ENCODE measurements at regions not wholly inside any gene's neighbourhood (a gene's known extent, or its start where the extent isn't known, plus 50 kb on each side); places are given as distances from the start of the nearest gene placed in this dataset.
"Not testable (repeated sequence)": the region's sequence is repeated elsewhere in the genome, so short reads cannot be mapped to it uniquely, and the experiment has no call there.

DNA sequence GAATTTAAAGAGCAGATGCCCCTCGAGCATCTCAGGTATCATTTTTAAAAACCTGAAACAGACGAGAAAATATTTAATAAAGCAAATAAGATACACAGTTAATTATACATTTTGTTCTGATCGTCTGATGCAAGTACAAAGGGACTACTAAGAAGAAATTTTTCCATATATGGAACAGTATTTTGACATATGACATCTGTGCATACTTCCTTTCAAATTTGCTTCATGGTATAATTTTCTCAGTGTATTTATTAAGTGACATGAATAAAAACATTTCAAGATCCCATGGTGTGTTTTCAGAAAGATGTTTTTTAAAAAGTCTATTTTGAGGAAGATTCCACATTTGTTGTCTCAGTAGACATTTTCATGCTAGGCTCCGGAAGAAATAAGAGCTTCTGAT lies 208.1 kb downstream of the VGLL3 start:
- no peak overlapping the region for H3K4me3 ChIP-seq (ENCODE audit: low read depth, low read length)
- no peaks in the 10 kb centered on the region for H3K9me3 ChIP-seq (ENCODE audit: control insufficient read depth, insufficient read depth, low read length)
- no peak overlapping the region for H3K27ac ChIP-seq (ENCODE audit: low read depth, low read length)
- DNase-seq (ENCODE audit: low read depth in 4 of 6, low spot score in 6 of 6): no peak
- no peaks in the 10 kb centered on the region for H3K36me3 ChIP-seq (ENCODE audit: control insufficient read depth, insufficient read depth, low read length)
- no peaks in the 10 kb centered on the region for H3K4me1 ChIP-seq (ENCODE audit: control insufficient read depth, insufficient read depth, low read length)
- WGBS (ENCODE audit: insufficient coverage): no CpG with 5 or more reads among the region's 4 CpGs
- no peaks in the 10 kb centered on the region for H3K27me3 ChIP-seq (ENCODE audit: control insufficient read depth, insufficient read depth, low read length)

- no peak overlapping the region for H3K27ac ChIP-seq (ENCODE audit: low read depth, low read length)
- no peak for DNase-seq (ENCODE audit: low read depth in 4 of 6, low spot score in 6 of 6)
- H3K4me1 ChIP-seq (ENCODE audit: control insufficient read depth, insufficient read depth, low read length): no peaks in the 10 kb centered on the region
- no peaks in the 10 kb centered on the region for H3K27me3 ChIP-seq (ENCODE audit: control insufficient read depth, insufficient read depth, low read length)
- WGBS (ENCODE audit: insufficient coverage): 80% methylated on average over 1 of the region's 2 CpGs
- H3K4me3 ChIP-seq (ENCODE audit: low read depth, low read length): no peak overlapping the region
- H3K36me3 ChIP-seq (ENCODE audit: control insufficient read depth, insufficient read depth, low read length): no peaks in the 10 kb centered on the region
- no peaks in the 10 kb centered on the region for H3K9me3 ChIP-seq (ENCODE audit: control insufficient read depth, insufficient read depth, low read length)
Measured at GRCh38 chr3:86782286-86782685, 208.7 kb downstream of the VGLL3 start.

DNA sequence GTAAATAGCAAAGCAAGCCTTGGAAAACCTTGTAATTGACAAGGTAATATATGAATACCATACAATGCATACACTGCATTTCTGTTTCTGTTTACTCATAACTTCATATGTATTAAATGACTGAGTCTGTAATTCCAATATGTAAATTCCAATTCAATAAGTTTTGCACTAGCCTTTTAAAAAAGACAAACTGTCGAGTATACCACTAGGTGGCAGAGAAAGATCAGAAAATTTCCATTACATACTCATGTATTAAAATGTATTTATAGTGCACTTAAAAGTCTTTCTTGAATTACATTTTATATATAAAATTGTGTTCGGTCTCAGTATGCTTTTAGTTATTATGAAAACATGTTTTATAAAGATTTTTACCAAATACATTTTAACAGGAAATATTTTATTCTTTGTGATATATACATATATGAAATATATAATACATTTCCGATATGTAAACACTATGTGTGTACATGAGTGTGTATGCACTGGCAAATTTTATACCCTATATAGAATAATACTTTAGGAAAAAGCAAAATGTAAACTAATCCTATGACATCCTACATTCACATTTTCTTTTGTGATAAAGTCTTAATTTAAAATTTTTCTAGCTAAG lies 216.8 kb downstream of the VGLL3 start:
- DNase-seq (ENCODE audit: low read depth in 4 of 6, low spot score in 6 of 6): peak in 5 of 6 donors; percentile 13 to 87 (median 29)
- Histone ChIP-seq H3K27me3 (ENCODE audit: control insufficient read depth, insufficient read depth, low read length) (no peaks in the 10 kb centered on the region), H3K27ac (ENCODE audit: low read depth, low read length) (no peak overlapping the region), H3K9me3 (ENCODE audit: control insufficient read depth, insufficient read depth, low read length) (no peaks in the 10 kb centered on the region), H3K36me3 (ENCODE audit: control insufficient read depth, insufficient read depth, low read length) (no peaks in the 10 kb centered on the region), H3K4me1 (ENCODE audit: control insufficient read depth, insufficient read depth, low read length) (no peaks in the 10 kb centered on the region), H3K4me3 (ENCODE audit: low read depth, low read length) (no peak overlapping the region)
- no CpG with 5 or more reads among the region's 3 CpGs for WGBS (ENCODE audit: insufficient coverage)

DNA sequence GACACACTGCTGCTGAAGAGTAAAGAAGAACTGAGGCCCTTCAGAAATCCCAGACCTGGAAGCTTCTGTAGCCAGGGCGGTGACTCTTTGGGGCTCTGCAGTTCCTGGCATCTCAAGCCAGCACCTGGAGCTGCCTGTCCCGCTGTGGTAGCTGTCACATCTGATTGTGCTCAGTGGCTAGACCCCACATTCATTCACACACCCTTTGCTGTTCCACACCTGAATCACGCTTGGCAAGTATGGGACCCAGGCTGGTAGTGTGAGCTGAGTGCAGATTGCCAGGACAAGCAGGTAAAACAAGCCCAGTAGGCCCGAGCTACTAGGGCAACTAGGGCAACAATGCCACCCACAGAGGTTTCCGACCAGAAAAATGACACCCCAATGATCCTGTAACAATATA lies 218.2 kb downstream of the VGLL3 start:
- no peak for DNase-seq (ENCODE audit: low read depth in 4 of 6, low spot score in 6 of 6)
- no peaks in the 10 kb centered on the region for H3K4me1 ChIP-seq (ENCODE audit: control insufficient read depth, insufficient read depth, low read length)
- no peak overlapping the region for H3K27ac ChIP-seq (ENCODE audit: low read depth, low read length)
- no peak overlapping the region for H3K4me3 ChIP-seq (ENCODE audit: low read depth, low read length)
- no peaks in the 10 kb centered on the region for H3K36me3 ChIP-seq (ENCODE audit: control insufficient read depth, insufficient read depth, low read length)
- no peaks in the 10 kb centered on the region for H3K27me3 ChIP-seq (ENCODE audit: control insufficient read depth, insufficient read depth, low read length)
- 100% methylated on average over 2 of the region's 5 CpGs for WGBS (ENCODE audit: insufficient coverage)
- no peaks in the 10 kb centered on the region for H3K9me3 ChIP-seq (ENCODE audit: control insufficient read depth, insufficient read depth, low read length)

DNA sequence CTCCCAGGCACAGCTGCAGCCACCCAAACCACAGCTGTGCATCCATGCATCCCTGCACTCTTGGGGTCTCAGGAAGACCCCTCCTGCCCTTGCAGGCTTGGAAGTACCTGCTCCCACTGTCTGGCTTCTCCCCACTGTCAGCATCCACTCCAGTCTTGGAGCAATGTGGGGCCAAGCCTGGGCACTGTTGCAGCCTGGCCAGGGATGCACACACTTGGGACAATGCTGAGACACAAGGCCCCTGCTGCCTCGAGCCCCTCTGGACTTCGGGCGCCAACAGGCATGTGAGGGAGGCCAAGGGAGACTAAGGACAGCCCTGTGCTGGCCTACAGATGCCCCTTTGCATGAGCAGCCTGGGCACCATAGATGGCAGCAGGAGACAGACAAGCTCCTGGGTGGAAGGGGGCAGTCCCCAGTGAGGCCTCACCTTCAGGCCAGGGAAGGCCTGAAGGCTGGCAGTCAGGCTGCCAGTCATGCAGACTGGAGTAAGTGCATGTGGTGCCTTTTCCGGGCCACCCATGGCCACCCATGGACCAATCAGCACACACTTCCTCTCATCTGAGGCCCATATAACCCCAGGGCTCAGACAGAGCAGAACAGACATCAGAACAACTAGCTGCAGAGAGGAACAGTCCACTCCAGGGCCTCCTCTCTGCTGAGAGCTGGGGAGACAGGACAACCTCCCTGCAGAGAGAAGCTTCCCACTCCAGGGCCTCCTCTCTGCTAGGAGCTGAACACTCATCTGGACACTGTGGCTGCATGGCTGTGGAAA lies 219.0 kb downstream of the VGLL3 start:
- no peak overlapping the region for H3K4me3 ChIP-seq (ENCODE audit: low read depth, low read length)
- H3K9me3 ChIP-seq (ENCODE audit: control insufficient read depth, insufficient read depth, low read length): no peaks in the 10 kb centered on the region
- no peak for DNase-seq (ENCODE audit: low read depth in 4 of 6, low spot score in 6 of 6)
- no peaks in the 10 kb centered on the region for H3K36me3 ChIP-seq (ENCODE audit: control insufficient read depth, insufficient read depth, low read length)
- H3K27me3 ChIP-seq (ENCODE audit: control insufficient read depth, insufficient read depth, low read length): no peaks in the 10 kb centered on the region
- H3K27ac ChIP-seq (ENCODE audit: low read depth, low read length): no peak overlapping the region
- 96% methylated on average over 4 of the region's 4 CpGs for WGBS (ENCODE audit: insufficient coverage)
- no peaks in the 10 kb centered on the region for H3K4me1 ChIP-seq (ENCODE audit: control insufficient read depth, insufficient read depth, low read length)

GRCh38 chr3:86766331-86766730 lies 224.6 kb downstream of the VGLL3 start:
- Histone ChIP-seq H3K4me1 (ENCODE audit: control insufficient read depth, insufficient read depth, low read length) (no peaks in the 10 kb centered on the region), H3K27ac (ENCODE audit: low read depth, low read length) (no peak overlapping the region)
- WGBS (ENCODE audit: insufficient coverage): no CpG with 5 or more reads among the region's 2 CpGs

DNA sequence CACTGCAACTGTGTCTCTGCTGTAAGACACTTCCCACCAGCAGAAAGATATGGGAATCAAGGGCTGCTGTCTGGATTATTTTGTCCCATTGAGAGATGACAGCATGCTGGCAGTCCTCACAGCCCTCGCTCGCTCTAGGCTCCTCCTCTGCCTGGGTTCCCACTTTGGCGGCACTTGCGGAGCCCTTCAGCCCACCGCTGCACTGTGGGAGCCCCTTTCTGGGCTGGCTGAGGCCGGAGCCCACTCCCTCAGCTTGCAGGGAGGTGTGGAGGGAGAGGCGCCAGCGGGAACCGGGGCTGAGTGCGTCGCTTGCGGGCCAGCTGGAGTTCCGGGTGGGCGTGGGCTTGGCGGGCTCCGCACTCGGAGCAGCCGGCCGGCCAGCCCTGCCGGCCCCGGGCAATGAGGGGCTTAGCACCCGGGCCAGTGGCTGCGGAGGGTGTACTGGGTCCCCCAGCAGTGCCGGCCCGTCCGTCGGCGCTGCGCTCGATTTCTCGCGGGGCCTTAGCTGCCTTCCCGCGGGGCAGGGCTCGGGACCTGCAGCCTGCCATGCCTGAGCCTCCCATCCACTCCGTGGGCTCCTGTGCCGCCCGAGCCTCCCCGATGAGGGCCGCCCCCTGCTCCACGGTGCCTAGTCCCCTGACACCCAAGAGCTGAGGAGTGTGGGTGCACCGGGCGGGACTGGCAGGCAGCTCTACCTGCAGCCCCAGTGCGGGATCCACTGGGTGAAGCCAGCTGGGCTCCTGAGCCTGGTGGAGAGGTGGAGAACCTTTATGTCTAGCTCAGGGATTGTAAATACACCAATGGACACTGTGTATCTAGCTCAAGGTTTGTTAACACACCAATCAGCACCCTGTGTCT lies 233.4 kb downstream of the VGLL3 start:
- DNase-seq (ENCODE audit: low read depth in 4 of 6, low spot score in 6 of 6); H3K27me3 ChIP-seq (ENCODE audit: control insufficient read depth, insufficient read depth, low read length); H3K9me3 ChIP-seq (ENCODE audit: control insufficient read depth, insufficient read depth, low read length); H3K4me3 ChIP-seq (ENCODE audit: low read depth, low read length); H3K27ac ChIP-seq (ENCODE audit: low read depth, low read length); H3K36me3 ChIP-seq (ENCODE audit: control insufficient read depth, insufficient read depth, low read length); H3K4me1 ChIP-seq (ENCODE audit: control insufficient read depth, insufficient read depth, low read length): not testable (repeated sequence)
- WGBS (ENCODE audit: insufficient coverage): 97% methylated on average over 44 of the region's 44 CpGs

More at GRCh38 chr3:86766331-86766730, 224.6 kb downstream of the VGLL3 start:
- H3K9me3 ChIP-seq (ENCODE audit: control insufficient read depth, insufficient read depth, low read length): no peaks in the 10 kb centered on the region
- H3K36me3 ChIP-seq (ENCODE audit: control insufficient read depth, insufficient read depth, low read length): no peaks in the 10 kb centered on the region
- H3K27me3 ChIP-seq (ENCODE audit: control insufficient read depth, insufficient read depth, low read length): no peaks in the 10 kb centered on the region
- H3K4me3 ChIP-seq (ENCODE audit: low read depth, low read length): no peak overlapping the region
- DNase-seq (ENCODE audit: low read depth in 4 of 6, low spot score in 6 of 6): no peak

DNA sequence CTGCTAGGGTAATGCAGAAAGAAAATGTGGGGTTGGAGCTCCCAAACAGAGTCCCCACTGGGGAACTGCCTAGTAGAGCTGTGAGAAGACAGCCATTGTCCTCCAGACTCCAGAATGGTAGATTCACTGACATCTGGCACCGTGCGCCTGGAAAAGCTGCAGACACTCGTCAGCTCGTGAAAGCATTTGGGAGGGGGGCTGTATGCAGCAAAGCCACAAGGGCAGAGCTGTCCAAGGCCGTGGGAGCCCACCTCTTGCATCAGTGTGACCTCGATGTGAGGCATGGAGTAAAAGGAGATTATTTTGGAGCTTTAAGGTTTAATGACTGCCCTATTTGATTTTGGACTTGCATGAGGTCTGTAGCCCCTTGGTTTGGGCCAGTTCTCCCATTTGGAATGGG lies 242.9 kb downstream of the VGLL3 start:
- Histone ChIP-seq H3K4me3 (ENCODE audit: low read depth, low read length) (no peak overlapping the region), H3K36me3 (ENCODE audit: control insufficient read depth, insufficient read depth, low read length) (no peaks in the 10 kb centered on the region), H3K9me3 (ENCODE audit: control insufficient read depth, insufficient read depth, low read length) (no peaks in the 10 kb centered on the region), H3K27me3 (ENCODE audit: control insufficient read depth, insufficient read depth, low read length) (no peaks in the 10 kb centered on the region), H3K4me1 (ENCODE audit: control insufficient read depth, insufficient read depth, low read length) (no peaks in the 10 kb centered on the region), H3K27ac (ENCODE audit: low read depth, low read length) (no peak overlapping the region)
- no peak for DNase-seq (ENCODE audit: low read depth in 4 of 6, low spot score in 6 of 6)
- 86% methylated on average over 6 of the region's 6 CpGs for WGBS (ENCODE audit: insufficient coverage)

GRCh38 chr3:86744051-86744450 lies 246.9 kb downstream of the VGLL3 start:
- H3K4me1 ChIP-seq (ENCODE audit: control insufficient read depth, insufficient read depth, low read length): no peaks in the 10 kb centered on the region
- no peaks in the 10 kb centered on the region for H3K36me3 ChIP-seq (ENCODE audit: control insufficient read depth, insufficient read depth, low read length)
- no peak overlapping the region for H3K4me3 ChIP-seq (ENCODE audit: low read depth, low read length)
- no peak overlapping the region for H3K27ac ChIP-seq (ENCODE audit: low read depth, low read length)
- WGBS (ENCODE audit: insufficient coverage): no CpG with 5 or more reads among the region's 1 CpG
- no peaks in the 10 kb centered on the region for H3K27me3 ChIP-seq (ENCODE audit: control insufficient read depth, insufficient read depth, low read length)
- DNase-seq (ENCODE audit: low read depth in 4 of 6, low spot score in 6 of 6): peak in 2 of 6 donors; percentile 18 to 21
- no peaks in the 10 kb centered on the region for H3K9me3 ChIP-seq (ENCODE audit: control insufficient read depth, insufficient read depth, low read length)
